ENCODE measurements at regions not wholly inside any gene's neighbourhood (a gene's known extent, or its start where the extent isn't known, plus 50 kb on each side); places are given as distances from the start of the nearest gene placed in this dataset.
"Not testable (repeated sequence)": the region's sequence is repeated elsewhere in the genome, so short reads cannot be mapped to it uniquely, and the experiment has no call there.

DNA sequence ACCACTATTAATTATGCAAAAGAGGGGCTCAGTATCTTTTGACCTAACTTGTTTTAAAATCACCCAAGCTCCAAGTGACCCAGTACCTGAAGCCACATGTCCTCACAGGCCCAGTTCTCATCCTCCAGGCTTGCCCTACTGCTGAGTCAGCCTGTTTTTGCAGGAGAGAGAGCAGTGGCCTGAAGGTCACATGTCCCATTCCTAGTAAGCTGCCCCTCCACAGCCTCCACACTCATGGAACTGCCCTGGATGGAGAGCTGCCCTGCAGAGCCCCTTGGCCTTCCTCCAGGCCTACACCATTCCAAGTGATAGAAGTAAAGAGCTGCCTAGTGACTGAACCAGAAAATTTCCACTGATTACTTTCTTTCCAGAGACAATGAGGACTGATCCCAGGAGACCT is 139.8 kb upstream of the ST6GALNAC5 start:
- no peaks in the 10 kb centered on the region for H3K27me3 ChIP-seq (ENCODE audit: insufficient read depth, low read length)
- no peaks in the 10 kb centered on the region for H3K4me1 ChIP-seq (ENCODE audit: control insufficient read depth in 1 of 2, insufficient read depth in 2 of 2, low read length in 2 of 2)
- no peak overlapping the region for H3K23ac ChIP-seq (ENCODE audit: low read length)
- no peaks in the 10 kb centered on the region for H3K79me1 ChIP-seq (ENCODE audit: low read length)
- no peaks in the 10 kb centered on the region for H3K79me2 ChIP-seq (ENCODE audit: control insufficient read depth, insufficient read depth, low read length, poor library complexity)
- H2AK5ac ChIP-seq (ENCODE audit: low read length), result no peak overlapping the region
- no peaks in the 10 kb centered on the region for H3K36me3 ChIP-seq (ENCODE audit: control insufficient read depth in 1 of 2, insufficient read depth in 2 of 2, low read length in 2 of 2)
- H3K9me3 ChIP-seq (ENCODE audit: insufficient read depth, low read depth, low read length), result no peaks in the 10 kb centered on the region
- H3K4me2 ChIP-seq (ENCODE audit: low read length), result no peak overlapping the region
- no peak overlapping the region for H2AFZ ChIP-seq (ENCODE audit: insufficient read depth, low read length, poor library complexity)
- no peak overlapping the region for H4K8ac ChIP-seq (ENCODE audit: low read depth, low read length)
- H3K14ac ChIP-seq (ENCODE audit: low read length), result no peak overlapping the region
- no peak overlapping the region for H3K27ac ChIP-seq (ENCODE audit: low read depth, low read length)
- no peak overlapping the region for H3K18ac ChIP-seq (ENCODE audit: low read length)
- DNase-seq, result no peak
- no peak overlapping the region for H3K4me3 ChIP-seq (ENCODE audit: low read depth, low read length)
- H4K12ac ChIP-seq (ENCODE audit: low read depth, low read length), result no peak overlapping the region
- no peak overlapping the region for H2BK12ac ChIP-seq (ENCODE audit: low read length)
- H3K4ac ChIP-seq (ENCODE audit: low read depth, low read length), result no peak overlapping the region
- H2BK120ac ChIP-seq (ENCODE audit: insufficient read depth, low read length, poor library complexity), result no peak overlapping the region
- no peak overlapping the region for H2BK5ac ChIP-seq (ENCODE audit: low read depth, low read length, poor library complexity)
- H4K91ac ChIP-seq (ENCODE audit: low read depth, low read length), result no peak overlapping the region
- H3K9ac ChIP-seq (ENCODE audit: low read length), result no peak overlapping the region

DNA sequence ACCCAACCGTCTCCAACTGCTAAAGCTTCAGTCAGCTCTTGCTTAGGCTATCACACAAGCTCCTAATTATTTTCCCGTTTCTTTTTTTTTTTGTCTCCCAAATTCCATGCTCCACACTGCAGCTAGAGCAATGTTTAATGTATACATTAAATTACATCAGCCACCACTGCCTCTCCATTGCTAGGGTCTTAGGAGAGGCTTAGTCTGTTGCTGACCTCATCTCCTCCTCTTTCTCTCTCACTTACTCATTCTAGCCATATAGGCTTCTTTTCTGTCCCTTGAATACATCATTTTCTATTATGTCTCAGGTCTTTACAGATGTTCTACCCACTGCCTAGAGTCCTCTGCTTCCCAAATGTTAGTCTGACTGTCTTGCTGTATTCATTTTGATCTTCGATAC is 138.1 kb upstream of the ST6GALNAC5 start:
- no peak overlapping the region for H4K12ac ChIP-seq (ENCODE audit: low read depth, low read length)
- H3K23ac ChIP-seq (ENCODE audit: low read length), result no peak overlapping the region
- H4K91ac ChIP-seq (ENCODE audit: low read depth, low read length), result no peak overlapping the region
- no peaks in the 10 kb centered on the region for H3K9me3 ChIP-seq (ENCODE audit: insufficient read depth, low read depth, low read length)
- H3K4ac ChIP-seq (ENCODE audit: low read depth, low read length), result no peak overlapping the region
- H3K36me3 ChIP-seq (ENCODE audit: control insufficient read depth in 1 of 2, insufficient read depth in 2 of 2, low read length in 2 of 2), result no peaks in the 10 kb centered on the region
- no peaks in the 10 kb centered on the region for H3K79me1 ChIP-seq (ENCODE audit: low read length)
- no peak overlapping the region for H2BK12ac ChIP-seq (ENCODE audit: low read length)
- H3K9ac ChIP-seq (ENCODE audit: low read length), result no peak overlapping the region
- H3K79me2 ChIP-seq (ENCODE audit: control insufficient read depth, insufficient read depth, low read length, poor library complexity), result no peaks in the 10 kb centered on the region
- no peak overlapping the region for H3K18ac ChIP-seq (ENCODE audit: low read length)
- H3K4me1 ChIP-seq (ENCODE audit: control insufficient read depth in 1 of 2, insufficient read depth in 2 of 2, low read length in 2 of 2), result no peaks in the 10 kb centered on the region
- H2AFZ ChIP-seq (ENCODE audit: insufficient read depth, low read length, poor library complexity), result no peak overlapping the region
- no CpG with 5 or more reads among the region's 3 CpGs for WGBS (ENCODE audit: extremely low coverage, insufficient coverage, insufficient read length)
- H2AK5ac ChIP-seq (ENCODE audit: low read length), result no peak overlapping the region
- DNase-seq, result no peak
- H3K14ac ChIP-seq (ENCODE audit: low read length), result no peak overlapping the region
- H3K4me2 ChIP-seq (ENCODE audit: low read length), result no peak overlapping the region
- H3K27ac ChIP-seq (ENCODE audit: low read depth, low read length), result no peak overlapping the region
- H3K4me3 ChIP-seq (ENCODE audit: low read depth, low read length), result no peak overlapping the region
- H2BK120ac ChIP-seq (ENCODE audit: insufficient read depth, low read length, poor library complexity), result no peak overlapping the region
- no peaks in the 10 kb centered on the region for H3K27me3 ChIP-seq (ENCODE audit: insufficient read depth, low read length)
- H4K8ac ChIP-seq (ENCODE audit: low read depth, low read length), result no peak overlapping the region
- H2BK5ac ChIP-seq (ENCODE audit: low read depth, low read length, poor library complexity), result no peak overlapping the region

DNA sequence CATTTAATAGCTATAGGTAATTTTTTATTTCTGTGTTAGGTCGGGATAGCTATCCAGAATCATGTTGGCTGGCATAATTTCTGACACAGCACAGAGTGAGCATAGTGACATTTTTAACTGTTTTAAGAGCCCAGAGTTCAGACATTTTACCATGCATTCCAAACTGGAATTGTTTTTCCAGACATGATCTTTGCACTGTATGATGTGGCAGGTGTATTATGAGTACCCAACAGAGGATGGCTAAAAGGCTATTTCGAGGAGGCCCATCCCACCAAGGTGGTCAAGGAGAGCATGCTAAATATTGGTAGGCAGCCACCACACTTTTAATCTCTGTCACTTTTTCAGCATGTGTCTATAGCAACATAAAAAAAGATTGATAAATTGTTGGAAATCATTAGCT is 137.3 kb upstream of the ST6GALNAC5 start:
- WGBS (ENCODE audit: extremely low coverage, insufficient coverage, insufficient read length), result no CpG with 5 or more reads among the region's 2 CpGs
- Histone ChIP-seq H3K27me3 (ENCODE audit: insufficient read depth, low read length) (no peaks in the 10 kb centered on the region), H4K12ac (ENCODE audit: low read depth, low read length) (no peak overlapping the region), H3K27ac (ENCODE audit: low read depth, low read length) (no peak overlapping the region), H3K79me2 (ENCODE audit: control insufficient read depth, insufficient read depth, low read length, poor library complexity) (no peaks in the 10 kb centered on the region), H2BK120ac (ENCODE audit: insufficient read depth, low read length, poor library complexity) (no peak overlapping the region), H4K91ac (ENCODE audit: low read depth, low read length) (no peak overlapping the region), H4K8ac (ENCODE audit: low read depth, low read length) (no peak overlapping the region), H3K4me2 (ENCODE audit: low read length) (no peak overlapping the region), H3K18ac (ENCODE audit: low read length) (no peak overlapping the region), H3K9me3 (ENCODE audit: insufficient read depth, low read depth, low read length) (no peaks in the 10 kb centered on the region), H3K79me1 (ENCODE audit: low read length) (no peaks in the 10 kb centered on the region), H2AK5ac (ENCODE audit: low read length) (no peak overlapping the region), H2BK12ac (ENCODE audit: low read length) (no peak overlapping the region), H3K4ac (ENCODE audit: low read depth, low read length) (no peak overlapping the region), H3K9ac (ENCODE audit: low read length) (no peak overlapping the region), H3K4me1 (ENCODE audit: control insufficient read depth in 1 of 2, insufficient read depth in 2 of 2, low read length in 2 of 2) (no peaks in the 10 kb centered on the region), H3K14ac (ENCODE audit: low read length) (no peak overlapping the region), H3K36me3 (ENCODE audit: control insufficient read depth in 1 of 2, insufficient read depth in 2 of 2, low read length in 2 of 2) (no peaks in the 10 kb centered on the region), H2BK5ac (ENCODE audit: low read depth, low read length, poor library complexity) (no peak overlapping the region), H2AFZ (ENCODE audit: insufficient read depth, low read length, poor library complexity) (no peak overlapping the region), H3K23ac (ENCODE audit: low read length) (no peak overlapping the region), H3K4me3 (ENCODE audit: low read depth, low read length) (no peak overlapping the region)
- no peak for DNase-seq

DNA sequence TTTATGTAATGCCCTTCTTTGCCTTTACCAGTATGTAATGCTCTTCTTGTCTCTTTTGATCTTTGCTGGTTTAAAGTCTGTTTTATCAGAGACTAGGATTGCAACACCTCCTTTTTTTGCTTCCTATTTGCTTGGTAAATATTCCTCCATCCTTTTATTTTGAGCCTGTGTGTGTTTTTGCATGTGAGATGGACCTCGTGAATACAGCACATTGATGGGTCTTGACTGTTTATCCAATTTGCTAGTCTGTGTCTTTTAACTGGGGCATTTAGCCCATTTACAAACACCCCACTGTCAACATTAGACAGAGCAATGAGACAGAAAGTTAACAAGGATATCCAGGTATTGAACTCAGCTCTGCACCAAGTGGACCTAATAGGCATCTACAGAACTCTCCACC is 128.9 kb upstream of the ST6GALNAC5 start:
- not testable (repeated sequence) for H3K4me3 ChIP-seq (ENCODE audit: low read depth, low read length); H2BK5ac ChIP-seq (ENCODE audit: low read depth, low read length, poor library complexity); H3K36me3 ChIP-seq (ENCODE audit: control insufficient read depth in 1 of 2, insufficient read depth in 2 of 2, low read length in 2 of 2); H2AFZ ChIP-seq (ENCODE audit: insufficient read depth, low read length, poor library complexity); H3K27me3 ChIP-seq (ENCODE audit: insufficient read depth, low read length); H4K12ac ChIP-seq (ENCODE audit: low read depth, low read length); H3K9me3 ChIP-seq (ENCODE audit: insufficient read depth, low read depth, low read length); H3K4ac ChIP-seq (ENCODE audit: low read depth, low read length); H3K9ac ChIP-seq (ENCODE audit: low read length); H2BK120ac ChIP-seq (ENCODE audit: insufficient read depth, low read length, poor library complexity); H3K4me2 ChIP-seq (ENCODE audit: low read length); H4K8ac ChIP-seq (ENCODE audit: low read depth, low read length); H3K14ac ChIP-seq (ENCODE audit: low read length); H3K79me1 ChIP-seq (ENCODE audit: low read length); H2AK5ac ChIP-seq (ENCODE audit: low read length); H3K23ac ChIP-seq (ENCODE audit: low read length); H3K27ac ChIP-seq (ENCODE audit: low read depth, low read length); H3K4me1 ChIP-seq (ENCODE audit: control insufficient read depth in 1 of 2, insufficient read depth in 2 of 2, low read length in 2 of 2); H4K91ac ChIP-seq (ENCODE audit: low read depth, low read length); DNase-seq; H3K18ac ChIP-seq (ENCODE audit: low read length); H3K79me2 ChIP-seq (ENCODE audit: control insufficient read depth, insufficient read depth, low read length, poor library complexity); H2BK12ac ChIP-seq (ENCODE audit: low read length)
- no CpG with 5 or more reads among the region's 1 CpG for WGBS (ENCODE audit: extremely low coverage, insufficient coverage, insufficient read length)

DNA sequence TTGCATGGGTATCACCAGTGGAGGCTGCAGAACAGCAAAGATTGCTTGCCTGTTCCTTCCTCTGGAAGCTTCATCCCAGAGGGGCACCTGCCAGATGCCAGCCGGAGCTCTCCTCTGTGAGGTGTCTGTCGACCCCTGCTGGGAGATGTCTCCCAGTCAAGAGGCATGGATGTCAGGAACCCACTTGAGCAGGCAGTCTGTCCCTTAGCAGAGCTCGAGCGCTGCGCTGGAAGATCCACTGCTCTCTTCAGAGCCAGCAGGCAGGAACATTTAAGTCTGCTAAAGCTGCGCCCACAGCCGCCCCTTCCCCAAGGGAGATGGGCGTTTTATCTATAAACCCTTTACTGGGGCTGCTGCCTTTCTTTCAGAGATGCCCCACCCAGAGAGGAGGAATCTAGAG is 126.3 kb upstream of the ST6GALNAC5 start:
- not testable (repeated sequence) for H2AFZ ChIP-seq (ENCODE audit: insufficient read depth, low read length, poor library complexity); DNase-seq; H3K27ac ChIP-seq (ENCODE audit: low read depth, low read length)

More for the DNA sequence above, 126.3 kb upstream of the ST6GALNAC5 start:
- H3K4me2 ChIP-seq (ENCODE audit: low read length); H3K9ac ChIP-seq (ENCODE audit: low read length); H3K4me3 ChIP-seq (ENCODE audit: low read depth, low read length); H3K14ac ChIP-seq (ENCODE audit: low read length); H3K23ac ChIP-seq (ENCODE audit: low read length); H4K8ac ChIP-seq (ENCODE audit: low read depth, low read length); H3K27me3 ChIP-seq (ENCODE audit: insufficient read depth, low read length); H2BK120ac ChIP-seq (ENCODE audit: insufficient read depth, low read length, poor library complexity); H3K9me3 ChIP-seq (ENCODE audit: insufficient read depth, low read depth, low read length); H3K4ac ChIP-seq (ENCODE audit: low read depth, low read length); H4K12ac ChIP-seq (ENCODE audit: low read depth, low read length); H3K79me2 ChIP-seq (ENCODE audit: control insufficient read depth, insufficient read depth, low read length, poor library complexity); H2AK5ac ChIP-seq (ENCODE audit: low read length); H3K4me1 ChIP-seq (ENCODE audit: control insufficient read depth in 1 of 2, insufficient read depth in 2 of 2, low read length in 2 of 2); H3K36me3 ChIP-seq (ENCODE audit: control insufficient read depth in 1 of 2, insufficient read depth in 2 of 2, low read length in 2 of 2); H3K18ac ChIP-seq (ENCODE audit: low read length); H2BK12ac ChIP-seq (ENCODE audit: low read length); H4K91ac ChIP-seq (ENCODE audit: low read depth, low read length); H2BK5ac ChIP-seq (ENCODE audit: low read depth, low read length, poor library complexity); H3K79me1 ChIP-seq (ENCODE audit: low read length): not testable (repeated sequence)
- WGBS (ENCODE audit: extremely low coverage, insufficient coverage, insufficient read length), result no CpG with 5 or more reads among the region's 8 CpGs

Data from trophoblast cell (in vitro differentiated cells and primary cell).